SHP77 treated with DMSO at 0.1 percent for 48 hours (cell line): ENCODE measurements at regions not wholly inside any gene's neighbourhood (a gene's known extent, or its start where the extent isn't known, plus 50 kb on each side); places are given as distances from the start of the nearest gene placed in this dataset.

Experiments
- DNase-seq: peaks from one replicate; lab custom pipeline; 2025; lab: John Stamatoyannopoulos, UW

DNA sequence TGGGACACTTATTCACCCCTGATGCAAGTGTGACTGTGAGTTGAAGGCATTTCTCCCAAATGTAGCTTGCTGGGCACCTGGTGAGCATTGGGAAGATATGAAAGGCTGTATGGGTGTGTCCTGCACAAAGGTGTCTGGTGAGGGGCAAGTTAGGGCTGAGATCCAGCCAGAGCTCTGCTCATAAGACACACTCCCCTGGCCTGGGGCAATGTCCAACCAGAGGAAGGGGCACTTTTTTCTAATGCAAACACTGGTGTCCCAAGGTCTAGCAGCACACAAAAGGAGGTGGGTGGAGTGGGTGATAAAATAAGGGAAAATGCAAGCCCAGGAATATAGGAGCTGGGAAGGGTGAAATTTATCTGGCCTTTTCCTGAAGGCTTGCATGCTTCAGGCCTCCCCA lies 57.0 kb upstream of the TRABD2B start:
- DNase-seq = no peak

DNA sequence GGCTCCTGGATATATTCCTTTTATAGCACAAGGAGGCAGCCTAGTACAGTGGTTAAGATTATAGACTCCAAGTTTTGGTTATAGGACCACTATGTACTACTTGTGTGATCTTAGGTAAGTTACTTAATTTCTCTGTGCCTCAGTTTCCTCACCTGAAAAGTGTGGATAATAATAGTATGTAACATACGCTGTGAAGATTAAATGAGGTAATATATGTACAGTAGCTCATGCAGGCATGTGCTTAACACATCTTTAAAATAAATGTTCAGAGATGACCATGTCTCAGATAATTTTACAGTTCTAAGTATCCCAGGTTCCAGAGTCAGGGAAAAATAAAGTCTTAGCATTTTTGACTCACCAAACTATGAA lies 55.7 kb upstream of the TRABD2B start:
- no peak for DNase-seq

DNA sequence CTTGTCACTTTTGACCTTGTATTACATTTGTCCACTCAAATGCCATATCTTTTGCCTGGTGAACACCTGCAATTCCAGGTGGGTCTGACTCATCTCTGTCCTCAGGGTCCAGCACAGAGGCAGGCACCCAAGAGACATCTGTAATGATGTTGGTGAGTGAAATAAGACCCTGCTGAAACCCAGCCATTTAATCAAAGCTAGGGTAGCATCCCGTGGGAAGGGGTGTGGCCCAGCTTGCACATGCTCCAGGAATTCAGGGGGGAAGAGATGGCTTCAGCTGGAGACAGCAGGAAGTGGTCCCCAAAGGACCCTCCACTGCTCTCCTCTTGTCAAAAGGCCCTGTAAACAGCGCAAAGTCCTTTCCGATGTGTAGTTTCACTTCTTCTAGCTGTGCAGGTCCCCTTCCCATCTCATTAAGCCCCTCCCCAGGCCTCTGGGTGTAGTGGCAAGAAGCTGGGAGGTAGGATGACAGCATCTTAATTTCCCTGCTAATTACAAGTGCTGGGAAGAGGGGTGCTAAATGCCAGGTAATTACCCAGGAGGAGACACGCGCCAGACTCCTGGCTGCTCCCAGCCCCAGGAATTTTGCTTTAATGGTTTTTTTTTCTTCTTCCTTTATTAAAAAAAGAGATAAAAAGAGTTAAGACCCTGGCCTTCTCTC lies 54.4 kb upstream of the TRABD2B start:
- DNase-seq = no peak

DNA sequence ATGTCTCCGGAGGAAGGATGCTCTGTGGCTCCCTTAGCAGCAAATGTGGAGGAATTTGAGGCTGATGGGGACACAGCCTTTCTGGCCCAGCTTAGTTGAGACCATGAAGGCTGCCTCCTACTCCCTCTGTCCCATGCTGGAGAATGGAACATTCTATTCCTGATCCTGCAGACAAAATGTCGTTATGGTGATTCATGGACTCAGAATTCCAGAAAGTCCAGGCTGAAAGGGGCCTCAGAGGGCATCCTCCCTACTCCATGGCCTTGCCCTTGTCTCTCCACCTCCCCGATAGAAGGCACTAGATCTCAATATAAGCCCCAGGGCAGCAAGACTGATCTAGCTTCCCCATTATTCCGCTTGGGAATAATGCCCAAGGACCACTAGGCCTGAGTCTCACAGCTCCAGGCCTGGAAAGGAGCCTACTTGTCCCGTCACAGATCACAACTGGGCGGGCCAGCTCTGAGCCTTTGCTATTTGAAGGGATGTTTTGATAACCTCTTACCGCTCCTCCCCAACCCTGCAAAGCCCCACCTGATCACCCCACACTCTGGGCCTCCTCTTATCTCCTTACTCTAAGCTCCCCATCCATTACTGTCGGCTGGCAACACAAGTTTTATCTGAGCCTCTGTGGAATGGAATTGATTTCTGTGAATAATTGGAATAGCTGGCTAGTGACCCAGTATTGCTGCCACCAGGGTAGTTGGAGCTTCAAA lies 52.8 kb upstream of the TRABD2B start:
- DNase-seq = no peak

DNA sequence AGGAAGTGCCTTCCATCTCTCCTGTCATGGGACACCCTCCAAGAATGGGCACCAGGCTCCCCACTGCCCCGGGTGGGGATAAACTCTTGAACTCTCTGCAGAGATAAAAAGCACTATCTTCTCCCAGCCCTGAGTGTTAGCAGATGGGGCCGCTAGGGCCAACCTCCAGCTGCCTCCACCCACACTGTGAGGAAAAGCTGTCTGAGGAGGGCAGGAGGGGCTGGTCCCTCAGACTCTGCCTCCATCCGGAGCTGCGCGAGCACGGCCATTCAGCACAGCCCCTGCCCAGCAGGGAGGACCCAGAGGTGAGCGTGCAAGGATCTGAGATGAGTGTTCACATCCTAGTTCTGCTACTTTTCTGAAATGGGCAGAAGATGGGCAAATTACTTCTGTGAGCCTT lies 51.8 kb upstream of the TRABD2B start:
- no peak for DNase-seq

DNA sequence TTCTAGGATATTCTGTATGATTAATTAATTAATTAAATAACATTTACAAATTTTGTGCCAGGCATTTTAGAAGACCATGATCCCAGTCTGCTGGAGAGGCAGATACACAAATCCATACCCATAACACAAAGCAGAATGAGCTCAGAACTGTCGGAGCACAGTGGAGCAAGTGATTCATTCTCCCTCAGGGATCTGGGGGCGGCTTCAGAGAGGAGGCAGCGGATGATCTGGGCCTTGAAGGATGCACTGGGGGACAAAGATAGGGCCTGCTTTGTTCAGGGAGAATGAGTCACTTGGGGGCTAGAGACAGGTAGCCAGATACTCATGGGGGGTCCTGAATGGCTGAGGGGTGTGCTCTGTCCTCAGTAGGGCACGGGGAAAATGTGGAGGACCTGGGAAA lies 50.9 kb upstream of the TRABD2B start:
- DNase-seq = no peak

DNA sequence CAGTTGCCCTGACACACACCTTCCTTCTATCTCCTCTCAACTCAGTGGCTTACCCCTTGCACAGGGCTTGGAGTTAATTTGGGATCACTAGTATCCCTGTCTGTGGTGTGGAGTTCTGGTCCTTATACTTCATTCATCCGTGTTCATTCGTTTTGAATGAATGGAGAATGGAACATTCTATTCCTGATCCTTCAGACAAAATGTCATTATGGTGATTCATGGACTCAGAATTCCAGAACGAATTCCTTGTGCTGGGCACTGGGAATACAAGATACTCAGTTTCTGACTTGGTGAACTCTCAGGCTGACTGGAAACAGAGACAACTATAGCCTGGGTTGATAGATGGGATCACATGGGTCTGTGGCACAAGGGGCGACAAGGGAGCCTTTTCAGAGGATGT lies 49.9 kb upstream of the TRABD2B start:
- DNase-seq = no peak
